ENCODE measurements at regions not wholly inside any gene's neighbourhood (a gene's known extent, or its start where the extent isn't known, plus 50 kb on each side); places are given as distances from the start of the nearest gene placed in this dataset.

DNA sequence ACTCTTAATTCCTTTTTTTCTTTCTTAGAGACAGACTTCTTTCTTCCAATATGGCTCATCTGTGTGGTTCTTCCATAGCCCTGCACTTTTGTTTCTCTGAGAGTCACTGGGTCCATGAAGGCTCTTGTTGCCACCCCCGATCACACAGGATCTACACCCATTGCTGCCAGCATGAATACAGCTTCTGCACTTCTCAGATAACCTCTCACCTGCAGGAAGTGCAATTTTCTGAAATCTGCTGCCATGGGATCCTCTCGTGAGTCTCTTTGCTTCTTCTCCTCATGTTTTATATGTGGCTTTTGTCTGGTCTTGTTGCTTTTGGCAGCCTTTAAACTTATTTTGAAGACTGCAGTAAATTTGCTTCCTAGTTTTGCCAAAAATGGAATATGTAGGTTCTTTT lies 171.2 kb downstream of the TMEM167A start:
- peaks cover 0 to 3% (median 0%) of the 10 kb centered on the region in 3 donors for H3K9me3 ChIP-seq (ENCODE audit: control insufficient read depth in 3 of 3, low read length in 3 of 3)
- no peaks in the 10 kb centered on the region for H3K27me3 ChIP-seq (ENCODE audit: control insufficient read depth in 3 of 3, insufficient read depth in 3 of 3, low read length in 3 of 3)
- no peak overlapping the region for H3K4me3 ChIP-seq (ENCODE audit: low read length in 3 of 3)
- no peak overlapping the region for H3K9ac ChIP-seq (ENCODE audit: low read depth in 1 of 3, low read length in 3 of 3)
- no peaks in the 10 kb centered on the region for H3K36me3 ChIP-seq (ENCODE audit: control insufficient read depth in 3 of 3, insufficient read depth in 3 of 3, low read length in 3 of 3)
- no peak overlapping the region for H3K27ac ChIP-seq (ENCODE audit: low read depth, low read length)
- no peaks in the 10 kb centered on the region for H3K4me1 ChIP-seq (ENCODE audit: control insufficient read depth in 3 of 3, insufficient read depth in 3 of 3, low read length in 3 of 3)

DNA sequence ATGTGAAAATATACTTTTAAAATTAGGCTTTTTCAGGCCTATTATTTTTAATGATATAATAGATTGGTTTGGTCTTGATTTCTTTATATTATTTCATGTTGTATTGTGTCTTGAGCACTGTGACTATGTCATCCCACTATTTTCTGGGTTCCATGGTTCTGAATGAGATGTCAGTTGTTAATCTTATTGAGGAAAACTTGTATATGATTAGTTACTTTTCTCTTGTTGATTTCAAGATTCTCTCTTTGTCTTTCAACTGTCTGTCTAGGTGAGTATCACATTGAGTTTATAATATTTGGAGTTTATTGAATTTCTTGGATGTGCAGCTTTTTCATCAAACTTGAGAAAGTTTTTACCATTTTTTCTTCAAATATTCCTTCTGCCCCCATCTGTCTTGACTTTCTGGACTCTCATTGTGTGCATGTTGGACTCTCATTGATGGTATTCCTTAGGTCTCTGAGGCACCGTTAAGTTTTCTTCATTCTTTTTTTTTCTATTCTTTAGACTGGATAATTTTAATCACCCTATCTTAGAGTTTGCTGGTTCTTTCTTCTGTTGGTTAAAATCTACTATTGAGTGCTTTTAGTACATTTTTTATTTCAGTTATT lies 175.8 kb downstream of the TMEM167A start:
- Histone ChIP-seq H3K4me3 (ENCODE audit: low read length in 3 of 3) (no peak overlapping the region), H3K27ac (ENCODE audit: low read depth, low read length) (no peak overlapping the region), H3K27me3 (ENCODE audit: control insufficient read depth in 3 of 3, insufficient read depth in 3 of 3, low read length in 3 of 3) (no peaks in the 10 kb centered on the region), H3K9ac (ENCODE audit: low read depth in 1 of 3, low read length in 3 of 3) (no peak overlapping the region), H3K9me3 (ENCODE audit: control insufficient read depth in 3 of 3, low read length in 3 of 3) (peaks cover 0 to 3% (median 0%) of the 10 kb centered on the region in 3 donors), H3K4me1 (ENCODE audit: control insufficient read depth in 3 of 3, insufficient read depth in 3 of 3, low read length in 3 of 3) (no peaks in the 10 kb centered on the region), H3K36me3 (ENCODE audit: control insufficient read depth in 3 of 3, insufficient read depth in 3 of 3, low read length in 3 of 3) (no peaks in the 10 kb centered on the region)

DNA sequence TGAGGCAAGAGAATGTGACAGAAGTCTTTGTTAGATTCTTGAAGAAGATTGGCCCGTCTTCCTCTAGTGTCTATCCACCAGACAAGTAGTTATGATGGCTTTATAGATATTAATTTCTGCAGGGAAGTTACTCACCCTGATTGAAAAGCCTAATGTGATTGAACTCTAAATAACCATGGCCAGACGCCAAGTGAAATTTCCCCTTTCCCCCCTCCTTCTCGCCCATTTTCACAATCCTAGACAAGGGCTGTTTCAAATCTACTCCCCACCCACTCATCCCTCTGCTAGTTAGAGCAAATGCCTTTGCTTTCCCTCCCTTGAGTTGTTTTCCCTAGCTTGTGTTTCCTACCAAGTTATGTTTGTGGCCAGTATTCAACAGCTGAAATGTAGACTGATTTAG lies 182.5 kb downstream of the TMEM167A start:
- Histone ChIP-seq H3K36me3 (ENCODE audit: control insufficient read depth in 3 of 3, insufficient read depth in 3 of 3, low read length in 3 of 3) (no peaks in the 10 kb centered on the region), H3K9ac (ENCODE audit: low read depth in 1 of 3, low read length in 3 of 3) (no peak overlapping the region), H3K27ac (ENCODE audit: low read depth, low read length) (no peak overlapping the region), H3K4me1 (ENCODE audit: control insufficient read depth in 3 of 3, insufficient read depth in 3 of 3, low read length in 3 of 3) (no peaks in the 10 kb centered on the region), H3K9me3 (ENCODE audit: control insufficient read depth in 3 of 3, low read length in 3 of 3) (no peaks in the 10 kb centered on the region), H3K27me3 (ENCODE audit: control insufficient read depth in 3 of 3, insufficient read depth in 3 of 3, low read length in 3 of 3) (no peaks in the 10 kb centered on the region), H3K4me3 (ENCODE audit: low read length in 3 of 3) (no peak overlapping the region)

DNA sequence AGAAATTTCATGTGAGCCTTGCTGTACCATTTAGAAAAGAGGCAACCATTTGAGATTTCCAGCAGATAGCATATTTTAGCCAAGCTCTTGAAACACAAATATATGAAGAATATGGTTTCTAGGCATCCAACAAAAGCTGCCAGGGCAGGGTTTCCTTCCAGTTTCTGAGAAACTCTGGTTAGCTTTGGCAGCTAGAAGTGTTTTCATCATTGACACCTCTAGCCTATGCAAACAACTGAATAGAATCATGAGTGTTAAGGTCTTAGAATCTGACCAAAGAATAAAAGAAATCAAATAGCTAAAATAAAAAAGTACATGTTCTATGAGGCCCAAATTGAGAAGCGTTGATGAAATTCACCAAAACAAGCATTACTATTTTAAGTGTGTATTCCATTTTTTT lies 188.1 kb downstream of the TMEM167A start:
- no peaks in the 10 kb centered on the region for H3K27me3 ChIP-seq (ENCODE audit: control insufficient read depth in 3 of 3, insufficient read depth in 3 of 3, low read length in 3 of 3)
- no peak overlapping the region for H3K27ac ChIP-seq (ENCODE audit: low read depth, low read length)
- no peaks in the 10 kb centered on the region for H3K36me3 ChIP-seq (ENCODE audit: control insufficient read depth in 3 of 3, insufficient read depth in 3 of 3, low read length in 3 of 3)
- no peak overlapping the region for H3K9ac ChIP-seq (ENCODE audit: low read depth in 1 of 3, low read length in 3 of 3)
- H3K4me3 ChIP-seq (ENCODE audit: low read length in 3 of 3) = no peak overlapping the region
- H3K9me3 ChIP-seq (ENCODE audit: control insufficient read depth in 3 of 3, low read length in 3 of 3) = no peaks in the 10 kb centered on the region
- H3K4me1 ChIP-seq (ENCODE audit: control insufficient read depth in 3 of 3, insufficient read depth in 3 of 3, low read length in 3 of 3) = no peaks in the 10 kb centered on the region

DNA sequence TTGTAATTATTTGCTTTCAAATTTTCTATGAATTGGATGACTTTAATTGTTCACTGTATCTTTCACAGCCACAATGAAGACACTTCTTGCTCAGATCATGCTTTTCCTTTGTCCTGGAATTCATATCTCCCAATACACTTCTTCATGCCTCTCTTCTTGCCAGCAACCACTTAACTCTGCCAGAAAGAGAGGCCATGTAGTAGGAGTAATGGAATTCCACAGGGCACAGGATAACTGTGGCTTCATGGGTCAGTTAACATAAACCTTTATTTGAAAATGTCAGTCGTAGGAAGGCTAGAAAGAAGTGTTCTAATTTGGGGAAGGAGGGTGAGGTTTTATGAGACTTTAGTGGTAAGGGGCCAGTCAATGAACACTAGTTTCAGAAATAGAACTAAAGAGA lies 190.3 kb downstream of the TMEM167A start:
- no peak overlapping the region for H3K4me3 ChIP-seq (ENCODE audit: low read length in 3 of 3)
- no peaks in the 10 kb centered on the region for H3K9me3 ChIP-seq (ENCODE audit: control insufficient read depth in 3 of 3, low read length in 3 of 3)
- no peaks in the 10 kb centered on the region for H3K36me3 ChIP-seq (ENCODE audit: control insufficient read depth in 3 of 3, insufficient read depth in 3 of 3, low read length in 3 of 3)
- H3K9ac ChIP-seq (ENCODE audit: low read depth in 1 of 3, low read length in 3 of 3) = no peak overlapping the region
- no peaks in the 10 kb centered on the region for H3K4me1 ChIP-seq (ENCODE audit: control insufficient read depth in 3 of 3, insufficient read depth in 3 of 3, low read length in 3 of 3)
- H3K27ac ChIP-seq (ENCODE audit: low read depth, low read length) = no peak overlapping the region
- no peaks in the 10 kb centered on the region for H3K27me3 ChIP-seq (ENCODE audit: control insufficient read depth in 3 of 3, insufficient read depth in 3 of 3, low read length in 3 of 3)

DNA sequence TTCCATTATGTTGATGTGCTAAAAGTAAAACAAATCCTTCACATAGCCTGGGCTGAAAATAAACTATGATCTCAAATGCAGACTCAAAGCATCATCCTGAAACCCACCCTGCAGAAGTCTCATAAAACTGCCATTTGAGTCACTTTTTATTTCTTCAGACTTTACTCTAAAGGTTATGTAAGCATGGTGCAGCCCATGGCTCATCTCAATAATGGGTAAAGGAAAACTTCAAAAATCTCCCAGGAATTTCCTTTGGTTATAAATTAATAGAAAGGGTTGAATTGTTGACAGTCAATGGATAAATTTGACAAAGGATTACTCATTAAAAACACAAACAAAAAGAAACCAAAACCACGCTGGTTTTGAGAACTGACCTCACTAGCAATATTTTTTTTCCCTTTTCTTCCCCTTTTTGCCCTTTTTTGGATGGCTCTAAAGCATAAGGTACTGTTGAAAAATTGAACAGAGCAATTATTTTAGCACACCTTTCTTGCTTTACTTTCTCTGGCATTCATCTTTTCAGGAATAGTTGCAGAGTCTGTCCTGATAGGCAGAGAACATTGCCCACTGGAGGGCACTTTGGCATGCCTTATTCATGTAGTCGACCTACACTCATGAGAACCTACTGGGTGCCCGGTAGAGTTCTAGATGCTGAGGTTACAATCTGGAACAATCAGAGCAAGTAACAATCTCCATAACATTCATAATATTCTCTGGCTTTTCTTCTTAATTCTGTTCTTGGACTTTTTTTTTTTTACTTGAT lies 191.4 kb downstream of the TMEM167A start:
- Histone ChIP-seq H3K4me1 (ENCODE audit: control insufficient read depth in 3 of 3, insufficient read depth in 3 of 3, low read length in 3 of 3) (no peaks in the 10 kb centered on the region), H3K27ac (ENCODE audit: low read depth, low read length) (no peak overlapping the region), H3K9ac (ENCODE audit: low read depth in 1 of 3, low read length in 3 of 3) (no peak overlapping the region), H3K4me3 (ENCODE audit: low read length in 3 of 3) (no peak overlapping the region), H3K27me3 (ENCODE audit: control insufficient read depth in 3 of 3, insufficient read depth in 3 of 3, low read length in 3 of 3) (no peaks in the 10 kb centered on the region), H3K36me3 (ENCODE audit: control insufficient read depth in 3 of 3, insufficient read depth in 3 of 3, low read length in 3 of 3) (no peaks in the 10 kb centered on the region), H3K9me3 (ENCODE audit: control insufficient read depth in 3 of 3, low read length in 3 of 3) (no peaks in the 10 kb centered on the region)

DNA sequence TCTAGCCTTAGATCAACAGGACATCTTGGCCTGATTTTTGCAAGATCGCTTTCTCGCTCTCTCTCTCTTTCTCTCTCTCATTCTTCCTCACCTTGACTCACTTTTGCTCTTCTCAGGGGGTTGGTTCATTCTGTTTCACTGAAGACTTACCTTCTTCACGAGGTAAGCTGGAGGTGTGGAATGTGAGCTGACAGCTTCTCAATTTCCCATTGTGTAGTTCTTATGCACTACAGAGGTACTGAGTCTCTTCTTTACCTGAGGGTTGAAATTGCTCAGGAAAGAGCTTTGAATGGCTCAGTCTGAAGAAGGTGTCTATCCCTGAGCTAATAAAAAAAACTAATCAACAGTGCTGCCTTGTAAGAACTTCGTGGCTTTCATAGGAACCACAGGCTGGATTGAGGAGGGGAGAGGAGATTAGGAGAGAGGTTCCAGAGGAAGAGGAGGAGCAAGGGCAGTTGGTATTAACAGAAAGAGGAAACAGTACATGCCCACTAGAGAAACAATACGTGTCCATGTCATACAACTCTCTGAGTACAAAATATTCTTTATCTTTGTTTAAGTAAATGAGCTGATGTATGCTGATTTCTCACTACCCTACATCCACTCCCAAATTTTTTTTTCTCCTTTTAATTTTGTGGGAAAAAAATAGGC lies 192.2 kb downstream of the TMEM167A start:
- Histone ChIP-seq H3K4me1 (ENCODE audit: control insufficient read depth in 3 of 3, insufficient read depth in 3 of 3, low read length in 3 of 3) (no peaks in the 10 kb centered on the region), H3K27ac (ENCODE audit: low read depth, low read length) (no peak overlapping the region), H3K4me3 (ENCODE audit: low read length in 3 of 3) (no peak overlapping the region), H3K9me3 (ENCODE audit: control insufficient read depth in 3 of 3, low read length in 3 of 3) (no peaks in the 10 kb centered on the region), H3K27me3 (ENCODE audit: control insufficient read depth in 3 of 3, insufficient read depth in 3 of 3, low read length in 3 of 3) (no peaks in the 10 kb centered on the region), H3K36me3 (ENCODE audit: control insufficient read depth in 3 of 3, insufficient read depth in 3 of 3, low read length in 3 of 3) (no peaks in the 10 kb centered on the region), H3K9ac (ENCODE audit: low read depth in 1 of 3, low read length in 3 of 3) (no peak overlapping the region)

DNA sequence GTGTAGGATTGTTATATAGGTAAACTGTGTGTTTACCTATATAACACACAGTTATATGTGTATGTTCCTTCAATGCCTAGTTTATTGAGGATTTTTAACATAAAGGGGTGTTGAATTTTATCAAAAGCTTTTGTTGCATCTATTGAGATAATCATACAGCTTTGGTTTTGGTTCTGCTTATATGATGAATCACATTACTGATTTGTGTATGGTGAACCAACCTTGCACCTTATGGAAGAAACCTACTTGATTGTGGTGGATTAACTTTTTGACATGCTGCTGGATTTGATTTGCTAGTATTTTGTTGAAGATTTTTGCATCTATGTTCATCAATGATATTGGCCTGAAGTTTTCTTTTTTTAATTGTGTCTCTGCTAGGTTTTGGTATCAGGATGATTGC lies 194.9 kb downstream of the TMEM167A start:
- H3K27ac ChIP-seq (ENCODE audit: low read depth, low read length) = no peak overlapping the region
- no peak overlapping the region for H3K4me3 ChIP-seq (ENCODE audit: low read length in 3 of 3)
- no peaks in the 10 kb centered on the region for H3K4me1 ChIP-seq (ENCODE audit: control insufficient read depth in 3 of 3, insufficient read depth in 3 of 3, low read length in 3 of 3)
- no peaks in the 10 kb centered on the region for H3K27me3 ChIP-seq (ENCODE audit: control insufficient read depth in 3 of 3, insufficient read depth in 3 of 3, low read length in 3 of 3)
- peaks cover 0 to 5% (median 0%) of the 10 kb centered on the region in 3 donors for H3K9me3 ChIP-seq (ENCODE audit: control insufficient read depth in 3 of 3, low read length in 3 of 3)
- H3K9ac ChIP-seq (ENCODE audit: low read depth in 1 of 3, low read length in 3 of 3) = no peak overlapping the region
- no peaks in the 10 kb centered on the region for H3K36me3 ChIP-seq (ENCODE audit: control insufficient read depth in 3 of 3, insufficient read depth in 3 of 3, low read length in 3 of 3)

DNA sequence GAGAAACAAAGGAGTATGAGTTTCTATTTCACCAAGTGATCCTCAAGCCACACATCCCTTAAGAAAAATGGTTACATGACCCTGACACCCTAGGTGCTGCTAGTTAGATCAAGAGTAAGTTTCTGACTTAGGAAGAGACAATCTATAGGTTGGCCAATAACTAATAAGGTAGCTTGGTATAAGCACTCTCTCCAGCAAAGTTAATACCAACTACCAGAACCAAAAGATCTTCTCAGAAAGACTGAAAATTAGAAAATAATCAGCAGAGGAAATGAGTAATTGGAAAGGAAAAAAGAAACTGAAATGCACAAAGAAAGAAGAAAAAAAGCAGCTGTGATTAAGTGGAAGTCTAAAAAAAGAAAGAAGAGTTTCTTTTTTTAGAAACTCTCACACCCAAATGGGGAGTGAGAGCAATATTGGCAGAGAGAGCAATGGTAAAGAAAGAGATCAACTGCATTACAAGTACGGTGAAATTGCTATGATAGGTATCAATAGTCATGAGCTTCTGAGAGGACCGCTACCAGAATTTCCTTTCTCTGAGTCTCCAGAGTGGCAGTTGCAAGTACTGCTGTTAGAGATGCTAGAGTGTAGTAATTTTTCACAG lies 195.5 kb downstream of the TMEM167A start:
- no peaks in the 10 kb centered on the region for H3K4me1 ChIP-seq (ENCODE audit: control insufficient read depth in 3 of 3, insufficient read depth in 3 of 3, low read length in 3 of 3)

DNA sequence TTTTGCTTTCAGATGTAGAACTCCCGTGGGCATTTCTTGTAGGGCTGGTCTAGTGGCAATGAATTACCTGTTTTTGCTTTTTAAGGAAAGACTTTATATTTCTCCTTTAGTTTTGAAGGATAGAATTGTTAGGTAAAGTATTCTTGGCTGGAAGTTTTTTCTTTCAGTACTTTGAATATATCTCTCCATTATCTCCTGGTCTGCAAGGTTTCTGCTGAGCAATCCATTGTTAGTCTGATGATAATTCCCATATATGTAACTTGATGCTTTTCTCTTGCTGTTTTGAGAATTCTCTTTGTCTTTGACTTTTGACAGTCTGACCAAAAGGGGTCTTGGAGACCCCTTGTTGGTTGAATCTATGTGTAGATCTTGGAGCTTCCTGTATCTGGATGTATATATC lies 198.1 kb downstream of the TMEM167A start:
- Histone ChIP-seq H3K27ac (ENCODE audit: low read depth, low read length) (no peak overlapping the region), H3K9ac (ENCODE audit: low read depth in 1 of 3, low read length in 3 of 3) (no peak overlapping the region), H3K4me1 (ENCODE audit: control insufficient read depth in 3 of 3, insufficient read depth in 3 of 3, low read length in 3 of 3) (no peaks in the 10 kb centered on the region), H3K4me3 (ENCODE audit: low read length in 3 of 3) (no peak overlapping the region), H3K36me3 (ENCODE audit: control insufficient read depth in 3 of 3, insufficient read depth in 3 of 3, low read length in 3 of 3) (no peaks in the 10 kb centered on the region), H3K27me3 (ENCODE audit: control insufficient read depth in 3 of 3, insufficient read depth in 3 of 3, low read length in 3 of 3) (no peaks in the 10 kb centered on the region), H3K9me3 (ENCODE audit: control insufficient read depth in 3 of 3, low read length in 3 of 3) (peaks cover 0 to 5% (median 0%) of the 10 kb centered on the region in 3 donors)

More for the DNA sequence above, 195.5 kb downstream of the TMEM167A start:
- no peak overlapping the region for H3K9ac ChIP-seq (ENCODE audit: low read depth in 1 of 3, low read length in 3 of 3)
- no peaks in the 10 kb centered on the region for H3K27me3 ChIP-seq (ENCODE audit: control insufficient read depth in 3 of 3, insufficient read depth in 3 of 3, low read length in 3 of 3)
- H3K27ac ChIP-seq (ENCODE audit: low read depth, low read length) = no peak overlapping the region
- no peaks in the 10 kb centered on the region for H3K36me3 ChIP-seq (ENCODE audit: control insufficient read depth in 3 of 3, insufficient read depth in 3 of 3, low read length in 3 of 3)
- H3K4me3 ChIP-seq (ENCODE audit: low read length in 3 of 3) = no peak overlapping the region
- H3K9me3 ChIP-seq (ENCODE audit: control insufficient read depth in 3 of 3, low read length in 3 of 3) = peaks cover 0 to 5% (median 0%) of the 10 kb centered on the region in 3 donors

Measured in skeletal muscle tissue (tissue), 3 donors.